Peyer's patch (tissue), 4 donors: ENCODE measurements at regions not wholly inside any gene's neighbourhood (a gene's known extent, or its start where the extent isn't known, plus 50 kb on each side); places are given as distances from the start of the nearest gene placed in this dataset.

Experiments used
- DNase-seq, 3 donors: peaks; one replicate each; pipeline ENCODE4 v3.0.0-alpha.2; 2017 to 2019
- H3K27ac ChIP-seq, 4 donors: fragments of 200-600 bp; sonication (generic); one replicate each; pipeline ENCODE4 v1.5.1; 2016 to 2019
- H3K27me3 ChIP-seq, 2 donors: fragments of 200-600 bp; sonication (generic); one replicate each; pipeline ENCODE4 v1.5.1; 2019
- H3K36me3 ChIP-seq, 3 donors: fragments of 200-600 bp; sonication (generic); one replicate each; pipeline ENCODE4 v1.5.1; 2016 to 2019
- H3K4me1 ChIP-seq, 4 donors: fragments of 200-600 bp; sonication (generic); one replicate each; pipeline ENCODE4 v1.5.1; 2016 to 2019
- H3K4me3 ChIP-seq, 4 donors: fragments of 200-600 bp; sonication (generic); 1 replicate in 3 of 4; 2 replicates in 1 of 4; pipeline ENCODE4 v1.5.1; 2016 to 2019; ENCODE audit warnings: mild to moderate bottlenecking in 1 of 4
- H3K9me3 ChIP-seq, 4 donors: fragments of 200-600 bp; sonication (generic); one replicate each; pipeline ENCODE4 v1.5.1; 2016 to 2019; ENCODE audit warnings: mild to moderate bottlenecking in 1 of 4
- CTCF ChIP-seq, 6 experiments: fragments of 450-650 bp in 4 of 6; fragments of 200-600 bp in 2 of 6; sonication (generic) in 1 of 6; IDR thresholded peaks; one replicate each; pipeline ENCODE4 v1.5.1; 2017 to 2019; ENCODE audit warnings: antibody characterized with exemption in 6 of 6, mild to moderate bottlenecking in 3 of 6, moderate library complexity in 1 of 6
- POLR2A ChIP-seq, 2 donors: fragments of 450-650 bp; IDR thresholded peaks; one replicate each; pipeline ENCODE4 v1.5.1; 2017; ENCODE audit warnings: antibody characterized with exemption in 2 of 2, mild to moderate bottlenecking in 2 of 2, moderate library complexity in 2 of 2

DNA sequence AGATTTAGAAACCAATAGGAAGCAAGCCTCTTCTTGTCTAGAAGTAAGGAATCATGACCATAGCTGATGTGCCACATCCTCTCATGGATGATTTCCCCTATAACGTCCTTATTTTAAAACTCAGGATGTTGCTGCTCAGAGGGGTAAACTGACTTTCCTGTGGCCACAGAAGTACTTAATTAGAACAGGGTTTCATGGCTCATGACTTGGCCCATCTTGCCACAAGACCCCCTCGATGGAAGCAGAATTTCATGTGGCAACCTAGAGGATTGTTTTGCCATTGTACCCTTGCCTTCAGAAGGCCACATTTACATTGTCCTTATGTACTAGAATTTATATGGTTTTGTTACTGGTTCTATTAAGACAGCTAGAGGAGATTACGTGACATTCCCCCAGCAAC lies 173.5 kb upstream of the PELI2 start:
- Histone ChIP-seq H3K36me3 (no peaks in the 10 kb centered on the region), H3K9me3 (no peaks in the 10 kb centered on the region), H3K4me3 (no peak overlapping the region), H3K27me3 (no peaks in the 10 kb centered on the region), H3K27ac (no peak overlapping the region), H3K4me1 (no peaks in the 10 kb centered on the region)
- no peak for TF ChIP-seq CTCF (IDR thresholded peaks at IDR 0.05)
- no peak for TF ChIP-seq POLR2A (IDR thresholded peaks at IDR 0.05)
- DNase-seq: no peak

DNA sequence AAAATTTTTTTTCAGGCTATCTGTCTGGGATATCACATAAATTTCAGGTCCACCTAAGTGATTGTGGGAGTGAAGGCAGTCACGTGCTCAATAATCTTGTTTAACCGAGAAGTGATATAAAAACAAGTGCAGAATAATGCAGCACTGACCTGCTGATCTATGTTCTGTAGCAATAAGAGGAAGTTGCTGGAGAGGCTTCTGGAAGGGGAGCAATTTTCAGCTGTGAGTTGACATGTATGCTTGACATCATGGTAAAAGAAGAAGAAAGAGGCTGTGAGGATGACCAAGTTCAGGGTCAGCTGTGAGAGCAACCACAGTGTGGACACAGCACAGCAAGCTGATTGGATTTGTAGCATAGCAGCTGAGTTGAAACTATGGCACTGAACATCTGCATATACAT lies 172.0 kb upstream of the PELI2 start:
- H3K27me3 ChIP-seq: no peaks in the 10 kb centered on the region
- H3K27ac ChIP-seq: no peak overlapping the region
- H3K4me1 ChIP-seq: no peaks in the 10 kb centered on the region
- H3K36me3 ChIP-seq: no peaks in the 10 kb centered on the region
- H3K9me3 ChIP-seq: no peaks in the 10 kb centered on the region
- DNase-seq: no peak
- TF ChIP-seq CTCF (IDR thresholded peaks at IDR 0.05): no peak
- TF ChIP-seq POLR2A (IDR thresholded peaks at IDR 0.05): no peak
- no peak overlapping the region for H3K4me3 ChIP-seq

DNA sequence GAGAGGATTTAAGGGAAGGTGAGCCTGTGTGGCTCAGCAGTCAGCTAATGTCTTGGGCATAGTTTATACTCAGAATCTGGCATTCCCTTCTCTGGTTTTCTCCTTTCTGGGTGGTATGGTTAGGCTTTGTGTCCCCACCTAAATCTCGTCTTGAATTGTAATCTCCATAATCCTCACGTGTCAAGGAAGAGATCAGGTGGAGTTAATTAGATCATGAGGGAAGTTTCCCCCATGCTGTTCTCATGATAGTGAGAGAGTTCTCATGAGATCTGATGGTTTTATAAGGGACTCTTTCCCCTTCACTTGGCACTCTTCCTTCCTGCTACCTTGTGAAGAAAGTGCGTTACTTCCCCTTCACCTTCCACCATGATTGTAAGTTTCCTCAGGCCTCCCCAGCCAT lies 169.8 kb upstream of the PELI2 start:
- Histone ChIP-seq H3K9me3 (no peaks in the 10 kb centered on the region), H3K36me3 (no peaks in the 10 kb centered on the region), H3K27ac (no peak overlapping the region), H3K4me1 (no peaks in the 10 kb centered on the region), H3K27me3 (no peaks in the 10 kb centered on the region), H3K4me3 (no peak overlapping the region)
- DNase-seq: no peak
- no peak for TF ChIP-seq CTCF (IDR thresholded peaks at IDR 0.05)
- TF ChIP-seq POLR2A (IDR thresholded peaks at IDR 0.05): no peak

DNA sequence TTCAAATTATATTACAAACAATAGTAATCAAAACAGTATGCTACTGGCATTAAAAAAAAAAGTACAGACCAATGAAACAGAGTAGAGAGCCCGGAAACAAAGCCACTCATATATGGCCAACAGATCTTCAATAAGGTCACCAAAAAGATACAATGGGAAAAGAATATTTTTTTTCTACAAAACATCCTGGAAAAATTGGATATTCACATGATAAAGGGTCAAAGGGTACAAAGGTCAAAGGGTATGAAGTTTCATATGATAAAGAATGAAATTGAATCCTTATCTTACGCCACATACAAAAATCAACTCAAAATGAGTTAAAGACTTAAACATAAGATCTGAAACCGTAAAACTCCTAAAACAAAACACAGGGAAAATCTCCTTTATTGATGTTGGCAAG lies 168.5 kb upstream of the PELI2 start:
- H3K4me3 ChIP-seq: no peak overlapping the region
- TF ChIP-seq POLR2A (IDR thresholded peaks at IDR 0.05): no peak
- no peak for TF ChIP-seq CTCF (IDR thresholded peaks at IDR 0.05)
- H3K27ac ChIP-seq: no peak overlapping the region
- DNase-seq: no peak
- H3K27me3 ChIP-seq: no peaks in the 10 kb centered on the region
- no peaks in the 10 kb centered on the region for H3K4me1 ChIP-seq
- H3K9me3 ChIP-seq: no peaks in the 10 kb centered on the region
- H3K36me3 ChIP-seq: no peaks in the 10 kb centered on the region

DNA sequence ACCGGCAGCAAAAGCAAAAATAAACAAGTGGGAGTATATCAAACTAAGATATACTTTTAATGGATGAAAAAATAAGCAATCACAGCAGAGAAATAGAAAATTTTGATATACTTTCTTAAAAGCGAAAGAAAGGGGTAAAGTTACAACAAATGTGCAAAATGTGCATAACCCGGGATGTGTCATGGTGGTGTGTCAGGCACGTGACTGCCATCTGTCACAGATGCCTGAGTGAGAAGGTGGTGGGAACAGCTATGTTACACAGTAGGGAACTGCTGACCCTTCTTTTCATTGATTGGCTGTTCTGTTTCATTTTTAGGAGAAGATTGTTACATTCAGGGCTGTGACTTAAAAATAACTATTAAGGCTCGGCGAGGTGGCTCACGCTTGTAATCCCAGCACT lies 168.1 kb upstream of the PELI2 start:
- Histone ChIP-seq H3K27ac (no peak overlapping the region), H3K4me1 (no peaks in the 10 kb centered on the region), H3K27me3 (no peaks in the 10 kb centered on the region), H3K9me3 (no peaks in the 10 kb centered on the region), H3K36me3 (no peaks in the 10 kb centered on the region), H3K4me3 (no peak overlapping the region)
- TF ChIP-seq POLR2A (IDR thresholded peaks at IDR 0.05) (no peak), CTCF (IDR thresholded peaks at IDR 0.05) (no peak)
- no peak for DNase-seq
